ENCODE measurements at regions not wholly inside any gene's neighbourhood (a gene's known extent, or its start where the extent isn't known, plus 50 kb on each side); places are given as distances from the start of the nearest gene placed in this dataset.

GRCh38 chr7:53740971-53741370 is 705.5 kb downstream of the POM121L12 start:
- Histone ChIP-seq H3K79me2 (ENCODE audit: insufficient read depth, low read depth) (no peaks in the 10 kb centered on the region), H3K27me3 (ENCODE audit: insufficient read depth, low read depth) (no peaks in the 10 kb centered on the region), H3K4me2 (no peak overlapping the region), H3K4me1 (ENCODE audit: low read depth, poor library complexity, severe bottlenecking) (no peaks in the 10 kb centered on the region), H3K9ac (no peak overlapping the region), H3K27ac (no peak overlapping the region), H3K36me3 (ENCODE audit: insufficient read depth) (no peaks in the 10 kb centered on the region), H3K4me3 (IDR thresholded peaks at IDR 0.05; ENCODE audit: insufficient read depth, low read depth, low read length) (no peak overlapping the region), H4K20me1 (ENCODE audit: insufficient read depth) (no peaks in the 10 kb centered on the region), H2AFZ (ENCODE audit: low read depth) (no peak overlapping the region)
- no peak for TF ChIP-seq CTCF (conservative IDR thresholded peaks at IDR 0.05; ENCODE audit: low read depth, low read length)

- no peak overlapping the region for H3K4me3 ChIP-seq (IDR thresholded peaks at IDR 0.05; ENCODE audit: insufficient read depth, low read depth, low read length)
- no peaks in the 10 kb centered on the region for H3K36me3 ChIP-seq (ENCODE audit: insufficient read depth)
- H4K20me1 ChIP-seq (ENCODE audit: insufficient read depth) = no peaks in the 10 kb centered on the region
- no peak for TF ChIP-seq CTCF (conservative IDR thresholded peaks at IDR 0.05; ENCODE audit: low read depth, low read length)
- H2AFZ ChIP-seq (ENCODE audit: low read depth) = no peak overlapping the region
- H3K4me1 ChIP-seq (ENCODE audit: low read depth, poor library complexity, severe bottlenecking) = no peaks in the 10 kb centered on the region
- H3K9ac ChIP-seq = no peak overlapping the region
- no peaks in the 10 kb centered on the region for H3K79me2 ChIP-seq (ENCODE audit: insufficient read depth, low read depth)
- H3K4me2 ChIP-seq = no peak overlapping the region
- H3K27me3 ChIP-seq (ENCODE audit: insufficient read depth, low read depth) = no peaks in the 10 kb centered on the region
- no peak overlapping the region for H3K27ac ChIP-seq
Measured at GRCh38 chr7:53743697-53744402, 708.4 kb downstream of the POM121L12 start.

- no peaks in the 10 kb centered on the region for H4K20me1 ChIP-seq (ENCODE audit: insufficient read depth)
- H3K79me2 ChIP-seq (ENCODE audit: insufficient read depth, low read depth) = no peaks in the 10 kb centered on the region
- no peak overlapping the region for H3K27ac ChIP-seq
- no peak overlapping the region for H2AFZ ChIP-seq (ENCODE audit: low read depth)
- H3K36me3 ChIP-seq (ENCODE audit: insufficient read depth) = no peaks in the 10 kb centered on the region
- no peaks in the 10 kb centered on the region for H3K27me3 ChIP-seq (ENCODE audit: insufficient read depth, low read depth)
- no peaks in the 10 kb centered on the region for H3K4me1 ChIP-seq (ENCODE audit: low read depth, poor library complexity, severe bottlenecking)
- H3K9ac ChIP-seq = no peak overlapping the region
- H3K4me3 ChIP-seq (IDR thresholded peaks at IDR 0.05; ENCODE audit: insufficient read depth, low read depth, low read length) = no peak overlapping the region
- H3K4me2 ChIP-seq = no peak overlapping the region
- TF ChIP-seq CTCF (conservative IDR thresholded peaks at IDR 0.05; ENCODE audit: low read depth, low read length) = no peak
Measured at GRCh38 chr7:53744403-53744760, 708.9 kb downstream of the POM121L12 start.

- Histone ChIP-seq H3K36me3 (ENCODE audit: insufficient read depth) (no peaks in the 10 kb centered on the region), H3K9ac (no peak overlapping the region)
- TF ChIP-seq CTCF (conservative IDR thresholded peaks at IDR 0.05; ENCODE audit: low read depth, low read length) = no peak
Measured at GRCh38 chr7:53756946-53757345, 721.5 kb downstream of the POM121L12 start.

More at GRCh38 chr7:53756946-53757345, 721.5 kb downstream of the POM121L12 start:
- H3K27me3 ChIP-seq (ENCODE audit: insufficient read depth, low read depth) = no peaks in the 10 kb centered on the region
- no peak overlapping the region for H3K4me3 ChIP-seq (IDR thresholded peaks at IDR 0.05; ENCODE audit: insufficient read depth, low read depth, low read length)
- no peaks in the 10 kb centered on the region for H4K20me1 ChIP-seq (ENCODE audit: insufficient read depth)
- no peak overlapping the region for H3K4me2 ChIP-seq
- no peak overlapping the region for H3K27ac ChIP-seq
- no peak overlapping the region for H2AFZ ChIP-seq (ENCODE audit: low read depth)
- H3K79me2 ChIP-seq (ENCODE audit: insufficient read depth, low read depth) = no peaks in the 10 kb centered on the region
- no peaks in the 10 kb centered on the region for H3K4me1 ChIP-seq (ENCODE audit: low read depth, poor library complexity, severe bottlenecking)

Data from KMS-11 (cell line).